Hepatic stellate cell (primary cell): ENCODE measurements at regions not wholly inside any gene's neighbourhood (a gene's known extent, or its start where the extent isn't known, plus 50 kb on each side); places are given as distances from the start of the nearest gene placed in this dataset.

Source experiments
- DNase-seq: peaks from one replicate; pipeline ENCODE4 v3.0.0; 2011; ENCODE audit warnings: low spot score

- DNase-seq: no peak
These were observed 59.5 kb downstream of the FZD1 start for GRCh38 chr7:91323626-91324158.

DNA sequence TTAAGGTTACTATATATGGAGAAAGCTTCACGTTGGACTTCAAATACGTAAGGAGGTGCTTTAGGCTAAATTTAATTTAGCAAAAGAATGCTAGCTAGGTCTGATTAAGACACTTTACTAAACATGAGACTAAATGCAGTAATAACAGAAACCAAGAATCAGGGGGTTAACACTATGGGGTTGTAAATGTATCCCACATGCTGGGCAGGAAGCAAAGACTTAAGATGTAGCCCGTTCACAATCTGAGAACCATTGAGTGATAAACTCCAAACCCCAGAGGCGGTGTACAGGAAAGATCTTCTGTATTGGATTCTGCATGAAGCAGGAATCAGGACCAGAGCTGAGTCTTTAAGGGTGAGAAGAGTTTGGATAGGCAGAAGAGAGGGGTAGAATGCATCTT lies 60.4 kb downstream of the FZD1 start:
- DNase-seq: no peak

- no peak for DNase-seq
These were observed 61.5 kb downstream of the FZD1 start for GRCh38 chr7:91325726-91326125.

DNA sequence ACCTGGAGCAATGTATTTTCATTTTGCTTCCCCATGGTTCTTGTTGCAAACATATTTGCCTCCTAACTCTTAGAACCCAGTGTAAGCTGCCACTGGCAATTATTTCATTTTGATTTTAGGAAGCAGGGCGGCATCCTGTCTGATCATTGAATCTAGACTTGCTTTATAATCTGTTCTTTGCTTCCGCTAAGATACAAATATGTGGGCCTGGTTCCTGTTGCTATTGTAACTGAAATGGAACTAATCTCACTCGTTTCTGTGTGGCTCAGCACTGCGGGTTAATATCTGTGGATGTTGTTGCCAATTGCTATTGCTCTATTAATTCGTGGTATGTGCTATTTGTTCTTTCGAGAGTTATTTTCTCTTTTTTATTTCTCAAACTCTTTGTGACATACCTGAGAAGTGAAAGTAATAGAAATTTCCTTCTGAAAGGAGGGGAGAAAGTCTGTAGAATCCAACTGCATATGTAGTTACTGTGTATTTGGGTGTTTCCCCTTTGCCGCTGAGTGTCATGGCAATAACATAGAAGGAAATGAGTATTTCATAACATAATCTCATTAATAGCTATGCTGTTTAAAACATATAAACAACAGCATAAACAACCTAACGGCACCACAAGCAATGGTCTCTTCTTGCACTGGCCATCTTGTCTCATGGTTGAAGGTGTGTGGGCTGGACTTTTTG lies 62.4 kb downstream of the FZD1 start:
- no peak for DNase-seq

GRCh38 chr7:91327346-91327745 lies 63.1 kb downstream of the FZD1 start:
- DNase-seq: no peak

DNA sequence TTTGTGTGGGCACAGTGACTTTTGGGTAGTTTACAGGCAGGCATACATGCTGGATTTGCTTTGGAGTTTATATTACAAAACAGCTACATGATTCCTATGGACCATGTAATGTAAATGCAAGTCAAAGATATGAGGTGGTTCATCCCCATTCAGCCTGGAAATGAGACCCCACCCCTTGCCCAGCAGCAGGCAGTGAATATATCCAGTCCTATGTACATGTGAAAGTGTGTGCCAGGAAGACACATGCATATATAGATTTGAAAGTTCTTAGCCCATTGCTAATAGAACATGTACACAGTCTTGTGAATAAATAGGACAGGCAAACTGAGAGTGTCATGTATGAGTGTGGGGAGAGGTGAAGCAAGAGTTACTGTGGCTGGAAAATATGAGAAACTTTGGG lies 65.3 kb downstream of the FZD1 start:
- no peak for DNase-seq

- no peak for DNase-seq
These were observed 66.1 kb downstream of the FZD1 start for GRCh38 chr7:91330191-91330808.

GRCh38 chr7:91330866-91331265 lies 66.6 kb downstream of the FZD1 start:
- no peak for DNase-seq

DNA sequence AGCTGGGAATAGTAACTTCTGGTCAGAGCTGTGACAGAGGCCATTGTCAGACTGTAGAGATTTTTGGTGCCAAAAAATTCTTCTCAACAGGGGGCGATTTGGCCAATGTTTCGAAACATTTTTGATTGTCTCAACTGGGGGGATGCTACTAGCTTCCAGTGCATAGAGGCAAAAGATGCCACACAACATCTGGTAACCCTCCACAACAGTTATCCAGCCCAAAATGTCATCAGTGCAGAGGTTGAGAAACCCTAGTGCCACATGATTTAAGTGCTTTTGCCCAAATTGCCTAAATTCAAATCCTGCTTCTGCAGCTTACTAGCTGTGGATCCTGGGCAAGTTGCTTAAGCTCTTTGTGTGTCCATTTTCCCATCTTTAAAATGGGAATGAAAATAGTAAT lies 71.9 kb downstream of the FZD1 start:
- DNase-seq: no peak

DNA sequence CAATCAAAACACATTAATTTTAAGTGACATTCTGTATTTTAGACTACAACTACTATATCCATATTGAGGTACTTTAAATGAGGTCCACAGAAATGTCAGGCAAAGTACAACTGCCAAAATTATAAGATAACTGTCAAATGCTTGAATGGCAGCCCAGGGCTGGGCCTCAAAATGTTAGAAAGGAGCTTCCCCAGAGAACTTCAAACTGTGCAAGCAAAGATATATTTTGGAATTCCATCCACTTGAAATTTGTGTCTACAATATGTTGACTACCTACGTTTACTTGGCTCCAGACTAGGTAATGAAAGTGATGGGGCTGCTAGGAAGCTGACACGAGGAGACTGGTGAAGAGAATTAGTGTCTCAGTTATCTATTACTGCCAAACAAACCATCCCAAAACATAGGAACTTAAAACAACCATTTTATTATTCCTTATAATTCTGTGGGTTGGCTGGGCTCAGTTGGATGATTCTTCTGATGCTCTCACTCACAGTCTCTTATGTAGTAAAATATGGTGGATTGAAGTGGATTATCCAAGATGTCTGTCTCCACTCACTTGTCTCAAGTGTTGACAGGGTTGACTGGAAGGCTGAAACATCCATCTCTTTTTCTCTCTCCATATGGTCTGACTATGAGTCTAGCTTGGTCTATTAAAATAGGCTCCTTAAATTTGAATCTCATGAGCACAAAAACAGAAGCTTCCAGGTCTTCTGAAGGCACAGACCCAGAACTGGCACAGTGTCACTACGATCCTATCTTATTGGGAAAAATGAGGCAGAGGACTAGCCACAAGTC lies 74.2 kb downstream of the FZD1 start:
- no peak for DNase-seq

GRCh38 chr7:91342346-91342745 lies 78.1 kb downstream of the FZD1 start:
- no peak for DNase-seq

- no peak for DNase-seq
These were observed 79.3 kb downstream of the FZD1 start for GRCh38 chr7:91343420-91343960.

- DNase-seq: no peak
These were observed 79.9 kb downstream of the FZD1 start for GRCh38 chr7:91343996-91344629.

- DNase-seq: no peak
These were observed 80.7 kb downstream of the FZD1 start for GRCh38 chr7:91344911-91345310.

- no peak for DNase-seq
These were observed 81.2 kb downstream of the FZD1 start for GRCh38 chr7:91345449-91345848.

- no peak for DNase-seq
These were observed 82.2 kb downstream of the FZD1 start for GRCh38 chr7:91346426-91346825.

DNA sequence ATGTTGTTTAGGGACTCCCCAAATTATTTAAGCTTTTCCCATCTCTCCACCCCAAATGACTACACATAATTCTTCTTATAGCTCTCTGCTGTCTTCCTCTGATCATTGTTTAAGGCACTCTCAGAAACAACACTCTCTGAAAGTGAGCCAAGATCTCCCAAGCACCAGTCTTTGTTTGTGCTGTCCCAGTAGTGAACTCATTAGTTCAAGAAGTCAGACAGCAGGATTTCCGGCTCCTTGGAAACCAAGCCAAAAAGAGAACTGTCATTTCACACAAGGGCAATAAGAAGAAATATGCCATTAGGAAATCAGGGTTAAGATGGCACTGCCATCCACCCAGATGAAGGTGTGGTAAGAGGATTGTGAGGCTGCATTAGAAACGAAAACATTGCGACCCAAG lies 83.1 kb downstream of the FZD1 start:
- DNase-seq: no peak

- DNase-seq: peak; percentile 20
These were observed 84.5 kb downstream of the FZD1 start for GRCh38 chr7:91348711-91349110.

DNA sequence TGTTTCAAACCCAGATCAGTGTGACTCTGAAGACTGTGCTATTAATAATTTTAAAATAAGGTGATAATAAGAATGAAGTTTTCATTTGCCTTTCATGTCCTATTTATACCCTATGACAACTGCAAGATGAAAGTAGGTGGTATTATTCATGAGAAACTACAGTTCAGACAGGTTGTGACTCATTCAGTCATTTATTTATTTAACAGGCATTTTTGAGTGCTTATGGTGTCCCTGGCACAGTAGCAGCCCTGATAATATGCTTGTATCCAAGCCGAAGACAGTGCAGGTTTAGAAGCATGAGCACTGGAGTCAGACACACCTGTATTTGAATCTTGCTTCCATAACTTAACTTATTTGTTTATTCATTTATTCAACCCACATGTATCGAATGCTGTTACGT lies 87.1 kb downstream of the FZD1 start:
- peak; percentile 8 for DNase-seq

GRCh38 chr7:91352091-91352490 lies 87.9 kb downstream of the FZD1 start:
- DNase-seq: no peak

DNA sequence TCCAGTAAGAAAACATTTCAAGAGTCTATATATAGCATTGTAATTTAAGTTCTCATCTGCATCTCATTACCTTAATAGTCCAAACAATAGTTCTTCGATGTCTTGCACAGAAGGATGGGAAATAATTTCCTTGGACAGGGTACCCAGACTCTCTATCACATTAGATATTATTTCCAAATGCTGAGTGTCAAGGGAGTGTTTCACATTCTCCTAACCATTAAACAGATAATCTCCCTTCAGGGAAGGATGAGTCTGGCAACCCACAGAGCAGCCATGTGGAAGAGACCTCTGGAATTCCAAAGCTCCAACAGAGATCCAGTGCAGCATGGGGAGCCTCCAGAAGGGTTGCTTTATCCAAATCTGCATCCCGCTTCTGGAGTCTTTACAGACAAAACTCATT lies 89.6 kb downstream of the FZD1 start:
- DNase-seq: no peak

- no peak for DNase-seq
These were observed 91.6 kb downstream of the FZD1 start for GRCh38 chr7:91355695-91356435.
